BE2C (cell line): ENCODE measurements at regions not wholly inside any gene's neighbourhood (a gene's known extent, or its start where the extent isn't known, plus 50 kb on each side); places are given as distances from the start of the nearest gene placed in this dataset.

Experiments used
- DNase-seq: peaks from one replicate; pipeline ENCODE4 v3.0.0-alpha.2; 2020
- H3K27me3 ChIP-seq: fragments of 250-450 bp; sonication (Bioruptor Pico); 2 replicates; pipeline ENCODE4 v1.5.1; 2020; ENCODE audit warnings: mild to moderate bottlenecking
- H3K36me3 ChIP-seq: fragments of 250-450 bp; sonication (Bioruptor Pico); 2 replicates; pipeline ENCODE4 v1.5.1; 2020; ENCODE audit warnings: mild to moderate bottlenecking
- H3K4me1 ChIP-seq: fragments of 250-450 bp; sonication (Bioruptor Pico); 2 replicates; pipeline ENCODE4 v1.5.1; 2020
- H3K4me3 ChIP-seq: 2 replicates; pipeline ENCODE4 v1.5.1; 2011; ENCODE audit warnings: low read depth, low read length
- H3K9me3 ChIP-seq: fragments of 250-450 bp; sonication (Bioruptor Pico); 2 replicates; pipeline ENCODE4 v1.5.1; 2020
- CTCF ChIP-seq: IDR thresholded peaks from 2 replicates; pipeline ENCODE4 v1.5.1; 2012; ENCODE audit warnings: mild to moderate bottlenecking, low read depth, low read length

- Histone ChIP-seq H3K4me1 (no peaks in the 10 kb centered on the region), H3K9me3 (no peaks in the 10 kb centered on the region), H3K27me3 (no peaks in the 10 kb centered on the region), H3K36me3 (no peaks in the 10 kb centered on the region), H3K4me3 (no peak overlapping the region)
- DNase-seq: no peak
- no peak for TF ChIP-seq CTCF
Observed at GRCh38 chr1:105492921-105493320, 1563.6 kb upstream of the PRMT6 start.

- Histone ChIP-seq H3K27me3 (no peaks in the 10 kb centered on the region), H3K4me1 (no peaks in the 10 kb centered on the region), H3K36me3 (no peaks in the 10 kb centered on the region), H3K9me3 (no peaks in the 10 kb centered on the region), H3K4me3 (no peak overlapping the region)
- no peak for DNase-seq
- TF ChIP-seq CTCF: no peak
Observed at GRCh38 chr1:105516068-105516467, 1540.4 kb upstream of the PRMT6 start.

GRCh38 chr1:105533996-105534395 lies 1522.5 kb upstream of the PRMT6 start:
- no peak overlapping the region for H3K4me3 ChIP-seq
- H3K9me3 ChIP-seq: no peaks in the 10 kb centered on the region
- H3K27me3 ChIP-seq: no peaks in the 10 kb centered on the region
- H3K36me3 ChIP-seq: no peaks in the 10 kb centered on the region
- no peak for DNase-seq
- TF ChIP-seq CTCF: no peak
- H3K4me1 ChIP-seq: no peaks in the 10 kb centered on the region

GRCh38 chr1:105544475-105544874 lies 1512.0 kb upstream of the PRMT6 start:
- H3K4me1 ChIP-seq: no peaks in the 10 kb centered on the region
- TF ChIP-seq CTCF: no peak
- no peak for DNase-seq
- H3K36me3 ChIP-seq: no peaks in the 10 kb centered on the region
- H3K9me3 ChIP-seq: no peaks in the 10 kb centered on the region
- H3K27me3 ChIP-seq: no peaks in the 10 kb centered on the region
- no peak overlapping the region for H3K4me3 ChIP-seq

GRCh38 chr1:105556266-105556665 lies 1500.2 kb upstream of the PRMT6 start:
- H3K27me3 ChIP-seq: no peaks in the 10 kb centered on the region
- H3K9me3 ChIP-seq: no peaks in the 10 kb centered on the region
- H3K4me1 ChIP-seq: no peaks in the 10 kb centered on the region
- no peak overlapping the region for H3K4me3 ChIP-seq
- H3K36me3 ChIP-seq: no peaks in the 10 kb centered on the region
- TF ChIP-seq CTCF: no peak
- no peak for DNase-seq

GRCh38 chr1:105558023-105558422 lies 1498.5 kb upstream of the PRMT6 start:
- H3K4me3 ChIP-seq: no peak overlapping the region
- no peaks in the 10 kb centered on the region for H3K36me3 ChIP-seq
- no peak for DNase-seq
- no peaks in the 10 kb centered on the region for H3K27me3 ChIP-seq
- H3K9me3 ChIP-seq: no peaks in the 10 kb centered on the region
- H3K4me1 ChIP-seq: no peaks in the 10 kb centered on the region
- TF ChIP-seq CTCF: no peak
